K562 (cell line): ENCODE measurements at regions not wholly inside any gene's neighbourhood (a gene's known extent, or its start where the extent isn't known, plus 50 kb on each side); places are given as distances from the start of the nearest gene placed in this dataset.

Experiments
- BCLAF1 ChIP-seq, 2 experiments: fragments of 450-650 bp in 1 of 2; IDR thresholded peaks; 2 replicates each; pipeline ENCODE4 v1.6.1; 2011 to 2017; ENCODE audit warnings: low read depth in 2 of 2, antibody characterized with exemption in 1 of 2, borderline replicate concordance in 1 of 2, low read length in 1 of 2, mild to moderate bottlenecking in 1 of 2, mixed read lengths in 1 of 2; ENCODE audit not compliant: control insufficient read depth in 1 of 2
- CHCHD3 ChIP-seq: fragments of 250-450 bp; sonication (Bioruptor Pico); IDR thresholded peaks from 2 replicates; pipeline ENCODE4 v2.1.2; 2022; ENCODE audit warnings: mild to moderate bottlenecking
- EP300 ChIP-seq: IDR thresholded peaks from 2 replicates; pipeline ENCODE4 v1.6.1; 2012; ENCODE audit warnings: low read length, improper control_type of control experiment
- GABPB1 ChIP-seq: sonication (generic); formaldehyde crosslinking; IDR thresholded peaks from 2 replicates; pipeline ENCODE4 v1.8.0; 2022; ENCODE audit warnings: mild to moderate bottlenecking, missing genetic modification reagents
- HES1 ChIP-seq: fragments of 450-650 bp; IDR thresholded peaks from 2 replicates; pipeline ENCODE4 v1.6.1; 2016; ENCODE audit warnings: low read depth, mild to moderate bottlenecking, moderate library complexity
- HLTF ChIP-seq: fragments of 450-650 bp; IDR thresholded peaks from 2 replicates; pipeline ENCODE4 v1.6.1; 2016
- MAFG ChIP-seq: fragments of 450-650 bp; conservative IDR thresholded peaks from 2 replicates; pipeline ENCODE4 v1.6.1; 2016; ENCODE audit warnings: missing genetic modification characterization, missing compliant biosample characterization
- MGA ChIP-seq: fragments of 450-650 bp; IDR thresholded peaks from 2 replicates; pipeline ENCODE4 v1.6.1; 2016; ENCODE audit warnings: mild to moderate bottlenecking, moderate library complexity
- NFYB ChIP-seq: IDR thresholded peaks from 2 replicates; pipeline ENCODE4 v1.6.1; 2011; ENCODE audit warnings: mild to moderate bottlenecking, moderate library complexity; ENCODE audit not compliant: insufficient read length; ENCODE audit errors: extremely low read depth
- PHF8 ChIP-seq: fragments of 200-600 bp; sonication (generic); IDR thresholded peaks from 2 replicates; pipeline ENCODE4 v1.6.1; 2012; ENCODE audit warnings: mixed run types, mild to moderate bottlenecking, inconsistent platforms, low read length, moderate library complexity, borderline replicate concordance
- POLR2AphosphoS5 ChIP-seq: IDR thresholded peaks from 2 replicates; pipeline ENCODE4 v1.6.1; 2011; ENCODE audit warnings: mild to moderate bottlenecking, low read depth, low read length, moderate library complexity; ENCODE audit not compliant: control insufficient read depth, insufficient read depth
- RB1 ChIP-seq: fragments of 450-650 bp; IDR thresholded peaks from 2 replicates; pipeline ENCODE4 v1.6.1; 2017; ENCODE audit warnings: low read depth, mild to moderate bottlenecking
- ZNF316 ChIP-seq: fragments of 450-650 bp; IDR thresholded peaks from 2 replicates; pipeline ENCODE4 v1.6.1; 2016

GRCh38 chr1:115179397-115180079 is 90.2 kb upstream of the TSPAN2 start (continued):
- TF ChIP-seq MGA (no peak), ZNF316 (peak; percentile 98), BCLAF1 (IDR thresholded peaks at IDR 0.05; ENCODE audit: borderline replicate concordance in 1 of 2, control insufficient read depth in 1 of 2, low read depth in 2 of 2, low read length in 1 of 2) (no peak), HES1 (0 out of 2 replicates have a peak, but pooled peaks have one; percentile 44), CHCHD3 (CRISPR knock-in tag) (no peak), GABPB1 (CRISPR knock-in tag) (no peak), HLTF (no peak), NFYB (no peak), RB1 (no peak), EP300 (peak; percentile 53; the same call in 1 of the 2 replicates), MAFG (peak; percentile 88), POLR2AphosphoS5 (peak; percentile 33; the same call in 1 of the 2 replicates), PHF8 (no peak)
